ENCODE measurements at regions not wholly inside any gene's neighbourhood (a gene's known extent, or its start where the extent isn't known, plus 50 kb on each side); places are given as distances from the start of the nearest gene placed in this dataset.
A peak's percentile ranks its signal among the peaks of the same experiment; 100 is the strongest.
"Not testable (repeated sequence)": the region's sequence is repeated elsewhere in the genome, so short reads cannot be mapped to it uniquely, and the experiment has no call there.

DNA sequence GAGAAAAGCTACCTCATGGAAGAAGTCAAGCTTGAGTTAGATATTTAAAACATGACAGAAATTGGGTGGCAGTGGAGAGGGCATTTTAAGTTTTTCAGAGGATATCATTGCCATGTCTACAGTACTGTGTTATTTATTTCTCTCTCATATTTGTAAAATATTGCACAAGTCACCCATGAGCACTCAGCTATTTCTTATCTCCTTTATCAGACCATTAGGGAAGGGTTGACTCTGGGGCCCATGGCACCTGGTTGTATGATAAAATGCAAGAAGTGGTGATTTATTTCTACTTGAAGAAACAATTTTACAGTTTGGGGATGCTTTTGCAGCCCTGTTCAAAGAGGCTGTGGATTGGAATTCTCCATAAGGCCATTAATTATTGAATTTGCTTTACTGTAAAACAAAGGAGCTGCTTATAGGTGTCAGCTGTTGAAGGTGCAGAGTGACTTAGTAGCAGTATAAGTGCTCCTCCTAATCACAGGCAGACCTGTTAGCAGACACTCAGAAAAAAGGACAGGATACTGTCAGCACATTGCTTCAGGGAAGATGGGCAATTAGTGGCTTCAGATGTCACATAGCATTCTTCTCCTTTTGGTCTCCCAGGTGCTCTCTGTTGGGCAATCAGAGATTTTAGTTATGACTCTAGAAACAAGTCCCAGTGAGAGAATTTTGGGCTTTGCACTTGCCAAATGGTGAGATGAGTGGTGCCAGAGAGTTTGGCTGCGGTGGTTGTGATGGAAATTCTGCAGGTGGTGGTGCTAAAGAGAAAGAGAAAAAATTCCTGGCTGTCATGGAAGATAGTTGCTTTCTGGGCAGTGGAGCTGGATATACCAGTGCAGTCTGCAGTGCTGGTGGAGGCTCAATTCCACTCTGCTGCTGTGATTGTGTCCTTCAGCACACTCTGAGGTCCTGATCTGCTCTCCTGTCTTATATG is 129.7 kb upstream of the ROPN1 start:
- intact Hi-C loops (cut with DNase I), result no loop called here
- no peak for ATAC-seq

GRCh38 chr3:124125315-124125714 is 133.4 kb upstream of the ROPN1 start:
- ATAC-seq, result no peak
- intact Hi-C loops (cut with DNase I), result no loop called here
- no peak for DNase-seq (ENCODE audit: missing footprints)

More for the DNA sequence above, 129.7 kb upstream of the ROPN1 start:
- no peak for DNase-seq (ENCODE audit: missing footprints)

DNA sequence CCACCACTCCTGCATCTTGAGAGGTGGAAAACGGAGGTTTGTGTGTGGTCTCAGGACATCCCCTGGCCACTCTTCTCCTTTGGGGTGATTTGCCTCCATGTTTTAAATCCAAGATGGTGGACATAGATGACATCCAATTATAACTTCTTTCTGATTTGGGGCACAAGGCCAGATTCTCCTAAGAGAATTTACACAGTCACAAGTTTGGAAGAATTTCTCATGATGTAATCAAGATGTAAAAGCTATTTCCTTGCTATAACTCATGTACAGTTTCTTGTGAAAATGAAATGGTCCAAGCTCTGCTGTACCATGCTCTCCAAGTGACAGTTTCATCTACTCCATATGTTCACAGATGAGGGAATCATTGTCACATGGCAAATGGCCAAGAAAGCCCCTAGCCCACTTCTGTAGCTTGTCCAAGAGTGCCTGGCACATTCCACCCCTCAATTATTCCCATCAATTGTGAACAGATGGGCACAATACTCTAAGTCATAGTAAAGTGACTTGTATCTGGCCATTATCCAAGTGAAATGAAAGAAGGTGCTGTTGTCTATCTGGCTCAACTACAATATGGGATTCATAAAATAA is 134.6 kb upstream of the ROPN1 start:
- intact Hi-C loops (cut with DNase I), result no loop called here
- ATAC-seq (no peak), DNase-seq (ENCODE audit: missing footprints) (no peak)

- intact Hi-C loops (cut with DNase I), result no loop called here
- DNase-seq (ENCODE audit: missing footprints) (no peak), ATAC-seq (no peak)
Observed at GRCh38 chr3:124131158-124131557, 139.2 kb upstream of the ROPN1 start.

GRCh38 chr3:124131580-124131979 is 139.7 kb upstream of the ROPN1 start:
- ATAC-seq (no peak), DNase-seq (ENCODE audit: missing footprints) (no peak)
- intact Hi-C loops (cut with DNase I), result no loop called here

GRCh38 chr3:124132813-124133212 is 140.9 kb upstream of the ROPN1 start:
- ATAC-seq (no peak), DNase-seq (ENCODE audit: missing footprints) (no peak)
- intact Hi-C loops (cut with DNase I), result no loop called here

- DNase-seq (ENCODE audit: missing footprints), result no peak
- no peak for ATAC-seq
- intact Hi-C loops (cut with DNase I), result no loop called here
Observed at GRCh38 chr3:124133366-124133940, 141.5 kb upstream of the ROPN1 start.

- ATAC-seq (no peak), DNase-seq (ENCODE audit: missing footprints) (no peak)
- intact Hi-C loops (cut with DNase I), result no loop called here
Observed at GRCh38 chr3:124137216-124137615, 145.3 kb upstream of the ROPN1 start.

- intact Hi-C loops (cut with DNase I), result no loop called here
- DNase-seq (ENCODE audit: missing footprints), result no peak
- no peak for ATAC-seq
Observed at GRCh38 chr3:124138148-124138547, 146.2 kb upstream of the ROPN1 start.

GRCh38 chr3:124140746-124141145 is 148.8 kb upstream of the ROPN1 start:
- no peak for DNase-seq (ENCODE audit: missing footprints)
- no peak for ATAC-seq
- intact Hi-C loops (cut with DNase I), result no loop called here

GRCh38 chr3:124142389-124142970 is 150.6 kb upstream of the ROPN1 start:
- peak; percentile 27 for ATAC-seq
- intact Hi-C loops (cut with DNase I), result no loop called here
- DNase-seq (ENCODE audit: missing footprints), result no peak

- ATAC-seq (no peak), DNase-seq (ENCODE audit: missing footprints) (no peak)
- intact Hi-C loops (cut with DNase I), result no loop called here
Observed at GRCh38 chr3:124143047-124143446, 151.1 kb upstream of the ROPN1 start.

DNA sequence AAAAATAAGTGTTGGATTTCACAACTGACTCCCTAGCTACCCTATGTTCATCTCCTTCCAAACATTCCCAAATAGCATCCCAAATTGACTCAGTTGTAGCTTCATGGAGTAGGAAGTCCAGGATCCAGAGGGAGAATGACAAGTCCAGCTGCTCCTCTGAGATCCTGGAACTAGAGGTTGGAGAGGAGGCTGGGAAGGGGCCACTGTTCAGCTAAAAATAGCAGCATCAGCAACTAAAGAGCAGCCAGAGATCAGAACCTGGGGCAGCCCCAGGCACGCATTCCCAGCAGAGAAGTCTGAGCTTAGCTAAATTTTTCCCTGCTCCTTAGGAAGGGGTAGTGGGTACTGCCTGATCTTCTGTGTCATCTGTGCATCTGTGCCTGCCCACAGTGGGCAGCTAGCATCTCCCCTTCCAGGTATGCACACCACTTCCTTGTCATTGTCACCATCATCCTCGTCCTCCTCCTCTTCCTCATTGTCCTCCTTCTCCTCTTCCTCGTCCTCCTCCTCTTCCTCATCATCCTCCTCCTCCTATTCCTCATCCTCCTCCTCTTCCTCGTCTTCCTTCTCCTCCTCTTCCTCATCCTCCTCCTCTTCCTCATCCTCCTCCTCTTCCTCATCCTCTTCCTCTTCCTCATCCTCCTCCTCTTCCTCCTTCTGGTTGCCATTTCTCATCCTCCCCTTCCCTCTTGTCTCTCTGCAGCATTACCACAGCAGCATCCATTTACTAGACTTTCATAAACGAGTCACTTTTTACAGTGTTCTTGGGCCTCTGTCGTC is 152.3 kb upstream of the ROPN1 start:
- intact Hi-C loops (cut with DNase I), result no loop called here
- peak; percentile 71 for ATAC-seq
- no peak for DNase-seq (ENCODE audit: missing footprints)

DNA sequence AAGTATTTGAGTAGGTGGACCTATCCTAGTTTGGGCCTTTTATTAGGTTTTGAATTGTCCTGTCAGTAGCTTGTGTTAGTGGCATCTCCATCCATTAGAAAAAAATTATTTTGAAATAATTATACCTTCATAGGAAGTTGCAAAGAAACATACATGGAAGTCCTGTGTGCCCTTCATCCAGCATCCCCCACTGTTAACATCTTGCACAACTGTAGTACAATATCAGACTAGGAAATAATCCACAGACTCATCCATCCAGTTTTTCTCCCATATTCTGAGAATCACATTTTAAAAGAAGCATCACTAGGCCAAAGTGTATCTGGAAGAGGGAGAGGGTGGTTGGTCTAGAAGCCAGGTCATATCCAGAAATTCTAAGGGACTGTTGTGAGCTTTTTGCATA is 155.5 kb upstream of the ROPN1 start:
- no peak for DNase-seq (ENCODE audit: missing footprints)
- no peak for ATAC-seq
- intact Hi-C loops (cut with DNase I), result no loop called here

GRCh38 chr3:124147946-124148345 is 156.0 kb upstream of the ROPN1 start:
- intact Hi-C loops (cut with DNase I), result no loop called here
- ATAC-seq, result no peak
- no peak for DNase-seq (ENCODE audit: missing footprints)

DNA sequence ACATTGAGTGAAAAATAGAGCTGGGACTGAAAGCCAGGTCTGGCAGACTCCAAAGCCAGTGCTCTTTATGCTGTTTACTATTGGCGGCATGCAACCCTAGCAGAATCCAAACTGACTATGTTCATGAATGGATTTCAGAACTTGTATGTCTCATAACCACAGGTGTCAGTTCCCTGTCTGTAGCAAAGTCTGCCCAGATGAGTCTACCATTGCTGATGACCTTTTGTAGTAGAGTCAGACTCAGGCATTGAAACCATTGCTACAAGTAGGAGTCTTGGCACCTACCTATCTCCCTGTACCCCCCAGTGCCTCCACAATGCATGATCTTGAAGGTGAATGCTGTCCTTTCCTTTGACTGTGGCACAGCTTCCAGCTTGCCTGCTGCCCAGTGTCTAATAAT is 157.2 kb upstream of the ROPN1 start:
- intact Hi-C loops (cut with DNase I), result no loop called here
- DNase-seq (ENCODE audit: missing footprints) (no peak), ATAC-seq (no peak)

DNA sequence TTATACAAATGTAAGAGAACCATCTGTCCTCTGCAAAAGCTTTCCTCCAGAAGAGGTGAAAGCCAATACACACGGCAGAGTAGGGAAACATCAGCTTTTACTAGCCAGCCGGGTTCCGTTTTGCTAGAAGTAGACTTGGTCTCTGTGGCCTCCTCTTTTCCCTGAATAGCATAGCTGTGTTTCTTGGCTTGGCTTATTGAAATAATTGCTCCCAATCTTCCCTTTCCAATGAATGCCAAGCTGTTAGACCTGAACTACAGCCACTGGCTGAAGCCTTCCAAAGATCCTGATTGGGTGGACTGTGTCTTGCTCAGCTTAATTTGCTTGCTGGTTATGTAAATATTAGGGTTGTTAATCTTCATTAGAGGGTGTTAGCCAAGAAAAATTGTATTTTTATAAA is 157.8 kb upstream of the ROPN1 start:
- no peak for ATAC-seq
- intact Hi-C loops (cut with DNase I), result no loop called here
- DNase-seq (ENCODE audit: missing footprints), result no peak

DNA sequence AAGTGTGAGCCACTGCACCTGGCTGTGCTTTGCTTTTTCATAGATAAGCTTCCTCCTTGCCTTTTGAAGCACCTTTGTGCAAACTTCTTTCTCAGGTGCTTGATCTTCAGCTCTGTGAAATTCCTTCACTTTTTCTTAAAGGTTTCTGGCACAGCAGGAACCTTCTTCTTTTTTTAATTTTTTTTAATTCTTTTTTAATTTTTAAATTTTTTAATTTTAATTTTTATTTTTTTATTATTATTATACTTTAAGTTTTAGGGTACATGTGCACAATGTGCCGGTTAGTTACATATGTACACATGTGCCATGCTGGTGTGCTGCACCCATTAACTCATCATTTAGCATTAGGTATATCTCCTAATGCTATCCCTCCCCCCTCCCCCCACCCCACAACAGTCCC is 161.0 kb upstream of the ROPN1 start:
- intact Hi-C loops (cut with DNase I), result not testable (repeated sequence)

More for the DNA sequence above, 161.0 kb upstream of the ROPN1 start:
- not testable (repeated sequence) for DNase-seq (ENCODE audit: missing footprints); ATAC-seq
